ENCODE measurements at regions not wholly inside any gene's neighbourhood (a gene's known extent, or its start where the extent isn't known, plus 50 kb on each side); places are given as distances from the start of the nearest gene placed in this dataset.

- TF ChIP-seq CTCF (IDR thresholded peaks at IDR 0.05; ENCODE audit: extremely low read depth in 1 of 2, insufficient read depth in 1 of 2, low read depth in 1 of 2, low read length in 2 of 2): no peak
- no peak for TF ChIP-seq EZH2 (IDR thresholded peaks at IDR 0.05; ENCODE audit: borderline replicate concordance, low read depth, low read length, severe bottlenecking)
- no peak for TF ChIP-seq POLR2A (IDR thresholded peaks at IDR 0.05; ENCODE audit: low read depth, low read length)
- no peak for TF ChIP-seq POLR2AphosphoS5 (IDR thresholded peaks at IDR 0.05; ENCODE audit: insufficient read depth, low read depth, low read length)
Observed at GRCh38 chr18:76616373-76616772, 121.3 kb upstream of the ZNF516 start.
